HG03575 (cell line): ENCODE measurements at regions not wholly inside any gene's neighbourhood (a gene's known extent, or its start where the extent isn't known, plus 50 kb on each side); places are given as distances from the start of the nearest gene placed in this dataset.

Experiments
- ATAC-seq: cut with Tn5 transposase; IDR thresholded peaks from one replicate; pipeline ENCODE4 v1.9.1; 2021; ENCODE audit not compliant: unreplicated experiment, insufficient number of reproducible peaks, low FRiP score; ENCODE audit errors: extremely low read depth

DNA sequence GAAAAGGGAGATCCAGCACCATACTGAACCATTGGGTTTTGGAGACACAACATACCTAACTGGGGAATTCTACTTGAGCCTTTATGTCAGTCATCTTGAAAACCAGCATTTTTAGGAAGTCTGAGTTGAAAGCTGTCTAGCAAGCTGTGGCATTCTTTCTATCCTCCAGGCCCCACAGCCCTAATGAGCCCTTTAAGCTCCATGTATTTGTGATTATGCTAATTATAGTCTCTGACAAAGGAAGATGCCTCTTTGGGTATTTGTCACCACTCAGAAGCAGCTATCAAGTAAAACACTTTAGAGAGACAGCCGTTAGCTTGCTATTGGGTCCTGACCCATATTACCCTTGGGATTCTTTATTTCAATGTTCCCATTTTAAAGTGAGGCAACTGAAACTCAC, 159.5 kb upstream of the MANEA start:
- no peak for ATAC-seq

GRCh38 chr6:95420792-95421191, 156.5 kb upstream of the MANEA start:
- ATAC-seq: no peak

DNA sequence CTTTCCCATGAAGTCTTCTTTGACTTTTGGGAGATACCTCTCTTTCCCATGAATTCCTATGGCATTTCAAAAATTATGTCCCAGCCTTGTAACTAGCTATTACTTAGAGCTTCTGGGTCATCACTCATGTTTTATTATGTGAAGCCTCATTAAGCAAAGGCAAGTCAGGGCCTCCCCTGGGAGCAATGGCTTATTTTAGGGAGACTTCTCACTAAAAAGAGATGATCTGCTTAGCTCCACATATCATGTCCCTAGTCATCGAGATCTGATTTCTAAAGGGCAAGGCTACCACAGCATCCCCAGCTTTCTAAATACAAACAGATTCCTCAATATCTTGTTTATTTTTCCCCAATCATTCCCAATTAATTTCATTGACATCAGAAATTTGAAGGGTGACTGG, 154.0 kb upstream of the MANEA start:
- no peak for ATAC-seq

GRCh38 chr6:95431637-95432228, 145.6 kb upstream of the MANEA start:
- no peak for ATAC-seq

DNA sequence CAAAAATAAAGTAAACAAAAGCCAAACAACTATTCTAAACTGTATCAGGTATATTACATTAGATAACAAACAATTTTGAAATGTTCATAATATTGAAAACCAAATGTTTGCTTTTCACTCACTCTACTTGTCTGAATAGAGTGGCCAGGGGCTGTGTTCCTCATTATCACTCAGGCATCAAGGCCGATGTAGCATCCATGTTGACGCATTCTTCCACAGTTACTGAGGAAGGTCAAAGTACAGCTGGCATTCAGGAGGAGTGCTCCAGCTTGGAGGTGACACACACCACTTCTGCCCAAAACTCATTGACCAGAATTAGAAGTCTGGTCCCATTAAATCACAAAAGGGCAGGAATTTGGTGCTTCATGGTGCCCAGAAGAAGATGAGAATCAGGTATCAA, 137.6 kb upstream of the MANEA start:
- no peak for ATAC-seq

DNA sequence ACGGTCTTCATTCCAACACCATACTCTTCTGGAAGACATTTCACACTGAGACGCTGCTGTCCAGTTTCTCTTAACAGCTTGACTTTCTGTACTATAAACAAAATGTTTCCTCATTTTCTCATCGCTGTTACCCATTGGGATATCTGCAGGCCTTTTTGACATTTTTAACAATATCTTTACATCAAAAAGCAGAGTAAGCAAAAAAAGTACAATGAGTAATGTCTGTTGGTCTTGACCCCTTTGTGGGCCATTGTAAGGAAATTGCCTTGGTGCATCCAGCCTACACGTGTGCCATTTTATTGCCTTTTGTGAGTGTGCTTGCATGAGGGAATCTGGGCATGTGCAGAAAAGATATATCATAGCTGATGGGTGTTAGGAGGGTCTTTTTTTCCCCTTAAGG, 129.1 kb upstream of the MANEA start:
- no peak for ATAC-seq

DNA sequence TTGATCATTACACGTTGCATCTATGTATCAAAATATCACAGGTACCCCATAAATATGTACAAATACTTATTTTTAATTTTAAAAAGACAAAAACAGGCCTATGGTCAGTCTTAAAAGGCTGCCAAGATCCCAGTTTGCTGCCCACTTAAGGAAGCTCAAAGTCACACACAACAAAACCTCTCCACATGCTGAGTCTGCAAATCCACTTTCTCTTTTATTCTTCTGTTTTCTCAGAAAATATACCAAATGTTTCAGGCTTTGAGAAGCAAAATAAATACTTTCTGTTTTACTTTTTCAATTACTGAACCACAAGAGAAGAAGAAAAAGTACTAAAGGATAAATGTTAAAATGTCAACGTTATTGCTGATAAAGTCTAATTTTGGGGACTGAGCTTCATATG, 107.8 kb upstream of the MANEA start:
- no peak for ATAC-seq

DNA sequence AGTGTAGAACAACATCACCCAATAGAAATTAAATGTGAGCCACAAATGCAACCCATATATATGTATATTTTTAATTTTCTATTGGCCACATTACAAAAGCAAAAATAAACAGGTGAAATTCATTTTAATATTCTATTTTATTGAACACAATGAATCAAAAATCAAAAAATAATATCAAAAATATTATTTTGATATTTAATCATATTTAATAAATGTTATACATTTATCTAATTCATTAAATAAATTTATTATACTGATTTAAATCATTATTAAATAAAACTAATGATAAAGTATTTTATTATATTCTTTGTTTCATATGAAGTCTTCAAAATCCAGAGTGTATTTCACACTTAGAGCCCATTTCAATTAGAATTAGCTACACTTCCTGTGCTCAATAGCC, 98.4 kb upstream of the MANEA start:
- ATAC-seq: no peak

DNA sequence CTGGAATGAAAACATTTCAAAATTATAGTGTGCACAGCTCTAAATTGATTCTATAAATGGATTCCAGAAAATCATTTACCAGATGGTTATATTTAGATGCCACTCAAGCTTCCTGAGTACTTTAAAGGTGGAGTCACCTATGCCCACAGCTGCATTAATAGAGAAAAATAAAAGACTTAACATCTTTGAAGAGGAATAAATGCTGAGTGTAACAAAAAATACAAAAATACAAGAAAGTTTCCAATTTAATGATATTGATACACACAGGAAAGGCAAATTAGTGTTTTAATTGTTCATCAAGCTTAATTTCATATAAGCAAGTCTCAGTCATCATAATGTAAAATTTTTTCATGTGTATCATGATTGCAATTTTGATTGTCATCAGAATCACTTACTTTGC, 89.5 kb upstream of the MANEA start:
- ATAC-seq: no peak

DNA sequence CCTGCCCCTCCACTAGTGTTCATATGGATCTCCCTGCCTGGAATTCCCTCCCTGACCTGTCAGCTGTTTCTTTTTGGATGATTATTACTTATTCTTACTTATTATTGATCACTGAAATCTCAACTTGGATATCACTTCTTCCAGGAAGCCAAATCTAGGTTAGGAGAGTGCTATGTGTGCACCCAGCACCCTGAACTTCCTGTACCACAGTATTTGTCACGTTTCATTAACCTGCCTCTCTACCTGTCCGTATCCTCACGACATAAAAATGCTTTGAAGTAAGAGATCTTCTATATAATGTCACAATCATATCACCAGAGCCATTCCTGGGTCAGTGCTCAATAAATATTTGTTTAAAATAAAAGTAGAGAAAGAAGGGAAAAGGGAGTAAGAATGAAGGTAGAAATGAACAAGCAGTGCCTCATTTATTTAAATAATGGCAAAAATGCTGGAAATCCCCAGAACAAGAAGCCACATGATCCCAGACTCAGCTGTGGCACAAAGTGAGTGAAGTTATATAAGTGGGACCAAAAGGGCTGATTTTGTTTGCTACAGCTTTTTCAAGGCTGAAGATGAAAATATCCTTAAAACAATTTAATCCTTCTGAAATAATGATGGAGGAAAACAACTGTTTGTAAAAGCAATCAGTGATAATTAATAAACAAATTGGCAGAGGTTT, 88.0 kb upstream of the MANEA start:
- no peak for ATAC-seq

DNA sequence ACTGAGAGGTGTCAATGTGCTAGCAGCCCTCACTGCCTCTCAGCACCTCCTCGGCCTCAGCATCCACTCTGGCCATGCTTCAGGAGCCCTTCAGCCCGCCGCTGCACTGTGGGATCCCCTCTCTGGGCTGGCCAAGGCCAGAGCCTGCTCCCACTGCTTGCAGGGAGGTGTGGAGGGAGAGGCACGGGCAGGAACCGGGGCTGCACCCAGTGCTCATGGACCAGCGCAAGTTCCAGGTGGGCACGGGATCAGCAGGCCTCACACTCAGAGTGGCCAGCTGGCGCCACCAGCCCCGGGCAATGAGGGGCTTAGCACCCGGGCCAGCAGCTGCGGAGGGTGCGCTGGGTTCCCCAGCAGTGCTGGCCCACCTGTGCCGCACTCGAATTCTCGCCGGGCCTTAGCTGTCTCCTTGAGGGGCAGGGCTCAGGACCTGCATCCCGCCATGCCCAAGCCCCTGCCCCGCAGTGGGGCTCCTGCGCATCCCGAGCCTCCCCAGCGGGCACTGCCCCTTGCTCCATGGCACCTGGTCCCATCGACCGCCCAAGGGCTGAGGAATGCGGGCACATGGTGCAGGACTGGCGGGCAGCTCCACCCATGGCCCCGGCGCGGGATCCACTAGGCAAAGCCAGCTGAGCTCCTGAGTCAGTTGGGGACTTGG, 80.4 kb upstream of the MANEA start:
- ATAC-seq: no peak

DNA sequence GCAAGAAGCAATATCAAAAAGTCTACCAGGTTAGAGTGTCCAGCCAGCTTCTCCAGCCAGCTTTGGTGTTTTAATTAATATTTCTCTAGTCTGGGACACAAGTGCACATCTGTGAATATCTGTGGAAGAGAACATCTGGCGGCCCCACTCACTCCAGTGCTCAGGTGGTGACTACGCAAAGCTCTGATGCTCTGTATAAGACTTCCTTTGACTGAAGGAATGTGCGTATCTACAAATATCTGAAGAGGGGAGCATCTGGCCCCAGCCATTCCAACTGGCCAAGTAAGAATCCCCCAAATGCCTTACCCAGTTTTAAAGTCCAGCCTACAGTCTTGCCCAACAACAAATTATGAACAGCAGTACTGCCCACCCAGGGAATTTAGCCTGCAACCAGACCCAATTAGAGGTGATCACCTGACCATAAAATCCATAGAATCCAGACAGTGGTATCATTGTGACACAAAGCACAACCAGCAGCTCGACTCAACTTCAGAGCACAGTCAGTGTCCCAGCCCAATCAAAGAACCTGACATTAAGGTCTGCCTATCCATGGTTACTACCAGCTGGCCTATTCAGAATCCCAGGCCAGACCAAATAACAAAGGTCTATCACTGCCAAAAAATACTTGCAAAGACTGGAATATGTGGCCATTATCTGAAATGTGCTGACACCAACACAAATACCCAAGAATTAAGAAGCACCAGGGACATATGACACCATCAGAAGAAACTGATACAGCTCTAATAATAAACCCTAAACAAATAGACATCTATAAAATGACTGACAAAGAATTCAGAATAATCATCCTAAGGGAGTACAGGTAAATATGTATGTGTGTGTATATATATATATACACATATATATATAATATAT, 76.1 kb upstream of the MANEA start:
- no peak for ATAC-seq

DNA sequence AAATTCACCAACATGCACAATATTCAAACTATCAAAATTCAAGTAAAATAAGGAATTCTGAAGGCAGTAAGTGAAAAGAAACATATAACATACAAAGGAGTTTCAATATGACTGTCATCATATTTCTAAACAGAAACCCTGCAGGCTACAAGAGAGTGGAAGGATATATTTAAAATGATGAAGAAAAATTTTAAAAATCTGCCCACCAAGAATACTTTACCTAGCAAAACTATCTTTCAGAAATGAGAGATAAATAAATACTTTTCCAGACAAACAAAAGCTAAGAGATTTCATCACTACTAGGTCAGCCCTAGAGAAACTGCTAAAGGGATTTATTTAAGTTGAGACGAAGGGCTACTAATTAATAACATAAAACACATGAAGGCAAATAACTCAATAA, 73.8 kb upstream of the MANEA start:
- no peak for ATAC-seq

DNA sequence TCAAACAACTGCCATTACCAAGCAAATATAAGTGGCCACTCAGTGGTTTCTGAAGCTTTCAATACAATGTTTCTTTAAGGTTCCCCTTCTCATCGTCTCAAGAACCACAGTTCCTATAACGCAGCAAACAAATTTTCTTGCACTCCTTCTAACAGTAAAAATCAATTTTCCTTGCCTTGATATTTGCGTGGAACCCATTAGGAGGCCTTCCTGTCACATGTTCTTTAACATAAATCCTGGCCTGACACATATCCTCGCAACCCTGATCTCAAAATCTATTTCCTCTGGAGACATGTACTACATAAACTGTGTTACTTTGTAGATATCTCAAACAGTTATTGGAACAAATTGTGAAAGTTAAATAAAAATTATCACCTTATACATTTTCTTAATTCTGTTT, 65.9 kb upstream of the MANEA start:
- no peak for ATAC-seq

GRCh38 chr6:95515975-95516374, 61.4 kb upstream of the MANEA start:
- ATAC-seq: no peak

DNA sequence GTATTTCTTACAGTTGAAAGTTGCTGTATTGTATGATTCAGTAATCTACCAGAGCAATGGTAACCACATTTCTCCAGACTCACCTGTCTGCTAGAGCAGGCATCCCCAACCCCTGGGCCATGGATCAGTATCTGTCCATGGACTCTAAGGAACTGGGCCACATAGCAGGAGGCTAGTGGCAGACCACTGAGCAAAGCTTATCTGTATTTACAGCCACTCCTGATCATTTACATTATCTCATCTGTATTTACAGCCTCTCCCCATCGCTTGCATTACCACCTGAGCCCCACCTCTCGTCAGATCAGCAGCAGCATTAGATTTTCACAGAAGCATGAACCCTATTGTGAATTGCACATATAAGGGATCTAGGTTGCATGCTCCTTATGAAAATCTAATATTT, 60.3 kb upstream of the MANEA start:
- ATAC-seq: no peak

GRCh38 chr6:95517568-95517967, 59.8 kb upstream of the MANEA start:
- ATAC-seq: no peak

DNA sequence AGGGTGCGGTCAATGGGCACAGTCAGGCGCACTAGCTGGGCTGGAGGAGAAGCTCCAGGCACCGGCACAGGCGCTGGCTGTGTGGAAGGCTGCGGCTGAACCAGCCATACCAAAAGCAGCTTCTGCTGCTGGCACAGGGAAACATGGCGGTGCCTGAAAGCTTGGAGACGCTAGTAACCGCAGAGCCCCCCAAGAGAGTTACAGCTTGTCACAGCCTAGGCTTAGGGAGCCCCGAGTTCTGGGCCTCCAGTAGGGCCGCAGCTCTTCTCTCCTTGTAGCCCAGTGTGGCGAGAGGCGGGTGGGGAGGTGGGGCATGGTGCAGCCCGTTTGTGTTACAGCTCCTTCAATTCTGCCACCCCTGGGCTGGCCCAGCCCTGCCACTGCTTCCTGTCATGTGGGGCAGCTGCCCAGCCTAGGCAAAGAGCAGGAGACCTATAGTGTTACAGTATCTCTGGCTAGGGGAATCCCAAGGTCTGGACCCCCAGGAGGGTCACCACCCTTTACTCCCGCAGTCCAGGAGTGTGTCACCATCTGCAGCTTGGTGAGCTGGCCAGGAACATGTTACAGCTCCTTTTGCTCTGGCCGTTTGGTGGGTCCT, 58.6 kb upstream of the MANEA start:
- ATAC-seq: no peak

DNA sequence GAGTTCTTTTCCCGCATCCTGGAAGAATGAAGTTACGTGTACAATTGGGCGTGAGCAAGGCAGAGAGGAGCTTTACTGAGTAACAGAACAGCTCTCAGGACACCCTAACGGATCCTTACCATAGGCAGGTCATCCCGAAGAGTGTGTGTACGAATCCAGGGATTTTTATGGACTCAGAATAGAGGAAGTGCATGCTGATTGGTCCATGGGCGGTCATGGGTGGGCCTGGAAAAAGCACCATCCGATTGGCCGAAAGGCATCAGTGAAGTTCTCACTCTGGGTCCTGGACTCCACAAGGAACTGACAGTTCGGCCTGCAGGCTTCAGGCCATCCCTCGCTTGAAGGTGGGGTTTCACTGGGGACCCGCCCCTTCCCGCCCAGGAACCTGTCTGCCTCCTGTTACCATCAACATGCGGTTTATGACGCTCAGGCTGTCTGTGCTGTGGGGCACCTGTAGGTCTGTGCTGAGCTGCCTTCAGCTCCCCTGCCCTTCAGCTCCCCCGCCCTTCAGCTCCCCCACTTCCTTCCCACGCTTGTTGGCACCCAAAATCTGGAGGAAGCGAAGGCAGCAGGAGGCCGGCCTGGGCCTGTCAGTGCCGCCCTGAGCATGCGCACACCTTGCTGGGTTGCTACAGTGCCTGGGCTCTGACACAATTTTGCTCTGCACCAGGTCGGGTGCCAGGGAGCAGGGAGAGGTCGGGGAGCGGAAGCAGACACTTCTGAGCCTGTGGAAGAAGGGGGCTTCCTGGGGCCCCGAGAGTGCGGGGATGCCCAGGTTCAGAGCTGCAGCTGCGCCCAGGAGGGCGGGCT, 57.9 kb upstream of the MANEA start:
- no peak for ATAC-seq
